WI38 (cell line): ENCODE measurements at regions not wholly inside any gene's neighbourhood (a gene's known extent, or its start where the extent isn't known, plus 50 kb on each side); places are given as distances from the start of the nearest gene placed in this dataset.

Experiments used
- H3K4me3 ChIP-seq: 2 replicates; pipeline ENCODE4 v1.5.1; 2011; ENCODE audit warnings: low read depth, mild to moderate bottlenecking, control low read depth, low read length
- CTCF ChIP-seq: IDR thresholded peaks from 2 replicates; pipeline ENCODE4 v1.5.1; 2012; ENCODE audit warnings: low read depth, mild to moderate bottlenecking, control low read depth, low read length

- H3K4me3 ChIP-seq = no peak overlapping the region
- TF ChIP-seq CTCF = no peak
These were observed 380.3 kb upstream of the ATP10A start for GRCh38 chr15:26243382-26243781.

GRCh38 chr15:26242565-26243071 lies 379.5 kb upstream of the ATP10A start:
- no peak for TF ChIP-seq CTCF
- no peak overlapping the region for H3K4me3 ChIP-seq

- no peak for TF ChIP-seq CTCF
- no peak overlapping the region for H3K4me3 ChIP-seq
These were observed 372.7 kb upstream of the ATP10A start for GRCh38 chr15:26235864-26236263.

- TF ChIP-seq CTCF = no peak
- no peak overlapping the region for H3K4me3 ChIP-seq
These were observed 372.0 kb upstream of the ATP10A start for GRCh38 chr15:26234976-26235767.

- H3K4me3 ChIP-seq = no peak overlapping the region
- no peak for TF ChIP-seq CTCF
These were observed 369.6 kb upstream of the ATP10A start for GRCh38 chr15:26232691-26233090.

GRCh38 chr15:26231096-26231495 lies 368.0 kb upstream of the ATP10A start:
- no peak for TF ChIP-seq CTCF
- H3K4me3 ChIP-seq = no peak overlapping the region

GRCh38 chr15:26224266-26224665 lies 361.1 kb upstream of the ATP10A start:
- no peak for TF ChIP-seq CTCF
- no peak overlapping the region for H3K4me3 ChIP-seq
